ENCODE measurements at regions not wholly inside any gene's neighbourhood (a gene's known extent, or its start where the extent isn't known, plus 50 kb on each side); places are given as distances from the start of the nearest gene placed in this dataset.

- TF ChIP-seq CTCF (IDR thresholded peaks at IDR 0.05) = no peak
- no peak for TF ChIP-seq ZFX (IDR thresholded peaks at IDR 0.05; ENCODE audit: borderline replicate concordance)
- H3K27ac ChIP-seq = no peak overlapping the region
Measured at GRCh38 chr4:85280963-85281362, 194.0 kb upstream of the ARHGAP24 start.

- TF ChIP-seq ZFX (IDR thresholded peaks at IDR 0.05; ENCODE audit: borderline replicate concordance) (no peak), CTCF (IDR thresholded peaks at IDR 0.05) (no peak)
- no peak overlapping the region for H3K27ac ChIP-seq
Measured at GRCh38 chr4:85291226-85291625, 183.7 kb upstream of the ARHGAP24 start.

GRCh38 chr4:85298037-85298436 lies 176.9 kb upstream of the ARHGAP24 start:
- no peak overlapping the region for H3K27ac ChIP-seq
- TF ChIP-seq CTCF (IDR thresholded peaks at IDR 0.05) (no peak), ZFX (IDR thresholded peaks at IDR 0.05; ENCODE audit: borderline replicate concordance) (no peak)

- TF ChIP-seq CTCF (IDR thresholded peaks at IDR 0.05) (no peak), ZFX (IDR thresholded peaks at IDR 0.05; ENCODE audit: borderline replicate concordance) (no peak)
- H3K27ac ChIP-seq = no peak overlapping the region
Measured at GRCh38 chr4:85302193-85302736, 172.7 kb upstream of the ARHGAP24 start.

GRCh38 chr4:85302756-85303155 lies 172.2 kb upstream of the ARHGAP24 start:
- TF ChIP-seq ZFX (IDR thresholded peaks at IDR 0.05; ENCODE audit: borderline replicate concordance) (no peak), CTCF (IDR thresholded peaks at IDR 0.05) (no peak)
- H3K27ac ChIP-seq = no peak overlapping the region; the same call in 1 of the 2 replicates

- H3K27ac ChIP-seq = no peak overlapping the region
- TF ChIP-seq ZFX (IDR thresholded peaks at IDR 0.05; ENCODE audit: borderline replicate concordance) = no peak
- TF ChIP-seq CTCF (IDR thresholded peaks at IDR 0.05) = no peak; the same call in 1 of the 2 replicates
Measured at GRCh38 chr4:85318415-85318814, 156.5 kb upstream of the ARHGAP24 start.

- H3K27ac ChIP-seq = no peak overlapping the region
- TF ChIP-seq ZFX (IDR thresholded peaks at IDR 0.05; ENCODE audit: borderline replicate concordance) = no peak
- TF ChIP-seq CTCF (IDR thresholded peaks at IDR 0.05) = no peak
Measured at GRCh38 chr4:85358831-85359230, 116.1 kb upstream of the ARHGAP24 start.

All from 22Rv1 (cell line).